ES-I3 (cell line): ENCODE measurements at regions not wholly inside any gene's neighbourhood (a gene's known extent, or its start where the extent isn't known, plus 50 kb on each side); places are given as distances from the start of the nearest gene placed in this dataset.

Experiments
- H3K36me3 ChIP-seq: 2 replicates; pipeline ENCODE4 v1.6.1; 2013; ENCODE audit warnings: mild to moderate bottlenecking, low read length, control low read depth, moderate library complexity; ENCODE audit not compliant: insufficient read depth
- H3K4me1 ChIP-seq: 2 replicates; pipeline ENCODE4 v1.6.1; 2013; ENCODE audit warnings: mild to moderate bottlenecking, control low read depth, low read length; ENCODE audit not compliant: insufficient read depth
- H3K9ac ChIP-seq: 2 replicates; pipeline ENCODE4 v1.6.1; 2013; ENCODE audit warnings: low read depth, mild to moderate bottlenecking, low read length, moderate library complexity
- H3K9me3 ChIP-seq: 2 replicates; pipeline ENCODE4 v1.6.1; 2013; ENCODE audit warnings: mild to moderate bottlenecking, low read length, moderate library complexity; ENCODE audit not compliant: control insufficient read depth, insufficient read depth

DNA sequence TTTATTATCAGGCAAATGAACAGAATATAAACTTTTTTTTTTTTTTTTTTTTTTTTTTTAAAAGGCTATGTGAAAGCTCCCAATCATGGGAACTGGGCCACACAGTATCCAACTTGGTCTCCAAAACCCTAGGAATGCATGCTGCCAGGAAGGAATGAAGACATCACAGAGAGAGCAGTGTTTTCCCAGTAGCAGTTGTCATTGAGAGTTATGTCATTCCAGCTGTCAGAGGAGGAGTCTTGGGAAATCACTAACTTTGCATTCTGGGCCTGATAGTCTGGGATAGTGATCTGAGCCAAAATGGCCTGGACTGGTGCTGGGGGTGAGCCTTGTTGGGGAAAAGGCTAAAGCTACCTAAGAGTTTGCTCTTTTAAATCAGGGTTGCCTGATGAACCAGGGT lies 231.3 kb upstream of the MAP3K7 start:
- no peaks in the 10 kb centered on the region for H3K36me3 ChIP-seq
- H3K4me1 ChIP-seq: peaks cover 5% of the 10 kb centered on the region; the same call in 1 of the 2 replicates
- H3K9me3 ChIP-seq: no peaks in the 10 kb centered on the region
- no peak overlapping the region for H3K9ac ChIP-seq

DNA sequence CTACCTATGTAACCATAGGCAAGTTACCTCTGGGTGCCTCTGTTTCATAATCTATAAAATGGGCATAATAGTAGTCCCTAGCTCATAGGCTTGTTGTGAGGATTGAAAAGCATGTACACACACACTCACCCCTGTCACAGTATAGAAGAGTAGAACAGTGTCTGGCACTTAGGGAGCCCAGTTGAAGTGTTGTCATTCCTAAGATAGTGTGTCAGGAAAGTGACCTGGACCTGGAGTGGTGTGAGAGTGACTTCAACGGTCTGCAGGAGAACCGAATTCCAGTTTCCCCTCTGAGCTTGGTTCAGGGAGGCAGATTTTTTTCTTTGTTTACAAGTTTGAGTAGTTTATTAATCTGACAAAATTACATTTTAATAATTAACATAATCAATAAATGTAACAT lies 229.9 kb upstream of the MAP3K7 start:
- H3K36me3 ChIP-seq: no peaks in the 10 kb centered on the region
- H3K9ac ChIP-seq: no peak overlapping the region
- peaks cover 5% of the 10 kb centered on the region; the same call in 1 of the 2 replicates for H3K4me1 ChIP-seq
- H3K9me3 ChIP-seq: no peaks in the 10 kb centered on the region

DNA sequence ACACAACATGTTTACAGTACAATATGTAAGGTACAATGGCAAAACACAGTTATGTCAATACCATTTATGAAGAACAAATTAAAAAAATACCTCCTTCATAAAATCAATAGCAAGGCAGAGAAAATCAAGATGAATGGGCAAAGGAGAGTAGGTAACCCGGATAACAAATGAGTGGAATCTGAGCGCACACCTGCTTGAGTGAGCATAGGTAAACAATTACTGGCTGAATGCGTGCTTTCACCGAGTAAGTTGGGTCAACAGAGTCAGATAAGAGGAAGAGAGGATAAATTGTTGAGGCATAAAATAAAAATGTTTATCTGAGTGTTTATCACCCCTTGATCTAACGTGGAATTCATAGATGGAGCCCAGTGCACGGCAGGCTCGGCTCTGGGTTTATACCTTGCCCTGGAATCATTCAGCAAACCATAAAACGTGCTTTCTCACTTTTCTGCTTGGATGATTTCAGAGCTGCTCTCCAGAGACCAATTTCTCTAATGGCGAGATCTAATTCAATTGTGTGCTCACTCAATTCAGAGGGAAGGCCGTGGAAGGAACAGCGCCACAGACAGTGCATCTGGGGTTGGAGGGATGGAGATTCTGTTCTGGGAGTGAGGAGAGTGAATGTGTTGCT lies 224.8 kb upstream of the MAP3K7 start:
- Histone ChIP-seq H3K4me1 (peaks cover 6% of the 10 kb centered on the region; the same call in 1 of the 2 replicates), H3K9ac (no peak overlapping the region), H3K36me3 (no peaks in the 10 kb centered on the region), H3K9me3 (no peaks in the 10 kb centered on the region)

- Histone ChIP-seq H3K36me3 (no peaks in the 10 kb centered on the region), H3K9me3 (no peaks in the 10 kb centered on the region), H3K9ac (no peak overlapping the region), H3K4me1 (peaks cover 6% of the 10 kb centered on the region; the same call in 1 of the 2 replicates)
These were observed 222.2 kb upstream of the MAP3K7 start for GRCh38 chr6:90809035-90809434.

DNA sequence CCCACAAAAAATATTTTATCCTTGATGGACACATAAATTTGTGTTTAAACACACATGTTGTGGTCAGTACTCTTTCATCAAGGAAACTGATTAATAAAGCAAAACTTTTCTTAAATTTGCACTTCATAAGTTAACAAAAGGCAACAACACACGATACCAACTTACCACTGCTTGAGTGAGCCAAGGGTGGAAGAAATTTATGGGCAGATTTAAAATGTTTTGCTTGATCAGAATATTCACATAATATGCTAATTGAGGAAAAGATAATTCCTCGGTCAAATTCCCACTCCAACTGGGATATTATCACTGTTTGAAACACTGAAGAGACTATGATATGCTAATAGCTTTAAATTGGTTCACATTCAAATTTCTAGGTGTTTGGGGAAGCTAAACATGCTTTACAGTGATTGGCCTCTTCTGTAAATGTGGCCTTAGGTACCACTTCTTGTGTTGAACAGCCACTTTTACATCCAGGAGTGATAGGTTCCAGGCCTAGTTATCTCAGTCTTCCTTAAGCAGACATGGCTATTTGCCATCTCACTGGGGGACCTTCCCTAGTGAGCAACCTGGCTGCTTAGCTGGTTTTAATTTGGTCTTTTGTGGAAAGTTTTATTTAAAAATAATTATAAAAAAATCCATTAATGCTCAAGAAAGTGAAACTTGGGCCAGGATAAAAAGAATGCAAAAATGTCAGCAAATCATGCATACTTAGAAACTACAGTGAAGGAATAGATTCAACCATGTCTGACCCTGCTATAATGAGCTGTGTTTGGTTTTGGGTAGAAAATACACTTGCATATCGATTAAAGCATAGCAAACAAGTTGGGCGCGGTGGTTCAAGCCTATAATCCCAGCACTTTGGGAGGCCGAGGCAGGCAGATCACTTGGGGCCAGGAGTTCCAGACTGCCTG lies 221.2 kb upstream of the MAP3K7 start:
- H3K4me1 ChIP-seq: peaks cover 6% of the 10 kb centered on the region; the same call in 1 of the 2 replicates
- no peak overlapping the region for H3K9ac ChIP-seq
- no peaks in the 10 kb centered on the region for H3K9me3 ChIP-seq
- H3K36me3 ChIP-seq: no peaks in the 10 kb centered on the region

- Histone ChIP-seq H3K9me3 (no peaks in the 10 kb centered on the region), H3K4me1 (peaks cover 6% of the 10 kb centered on the region; the same call in 1 of the 2 replicates), H3K9ac (no peak overlapping the region), H3K36me3 (no peaks in the 10 kb centered on the region)
These were observed 218.8 kb upstream of the MAP3K7 start for GRCh38 chr6:90805619-90806155.

DNA sequence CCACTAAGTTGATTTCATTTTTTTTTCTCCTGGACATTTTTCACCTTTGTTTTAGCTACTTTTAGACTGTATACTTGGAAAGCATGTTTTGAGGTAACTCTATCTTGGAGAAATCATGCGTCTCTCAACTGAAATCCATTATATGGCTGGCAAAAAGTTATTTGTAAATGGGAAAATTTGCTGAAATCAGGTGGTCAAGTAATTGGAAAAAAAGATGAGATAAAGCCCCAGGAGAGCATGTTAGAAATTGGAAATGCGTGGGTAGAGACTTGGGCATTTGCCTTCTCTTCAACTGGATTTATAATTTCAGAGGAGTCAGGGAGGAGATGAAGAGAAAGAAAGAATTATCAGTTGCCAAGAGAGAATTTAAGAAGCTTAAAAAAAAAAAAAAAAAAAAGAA lies 217.1 kb upstream of the MAP3K7 start:
- H3K9ac ChIP-seq: no peak overlapping the region
- no peaks in the 10 kb centered on the region for H3K9me3 ChIP-seq
- H3K36me3 ChIP-seq: no peaks in the 10 kb centered on the region
- H3K4me1 ChIP-seq: peaks cover 2% of the 10 kb centered on the region; the same call in 1 of the 2 replicates

DNA sequence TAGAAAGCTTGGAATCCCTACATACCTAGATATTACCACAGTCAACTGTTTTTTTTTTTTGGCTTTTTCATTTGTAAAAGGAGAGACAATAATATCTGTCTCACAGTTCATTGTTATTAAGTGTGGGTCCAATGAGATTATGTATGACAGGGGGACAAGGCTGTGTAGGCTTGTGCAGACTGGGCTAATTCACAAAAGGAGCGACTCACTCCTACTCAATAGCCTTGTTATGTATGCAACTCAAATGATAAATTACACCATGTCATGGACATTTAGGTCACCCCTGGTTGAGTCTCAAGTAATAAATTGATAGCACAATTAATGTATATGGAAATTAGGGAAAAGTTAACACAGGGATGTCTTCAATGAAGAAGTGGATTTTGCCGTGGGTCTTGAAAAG lies 208.2 kb upstream of the MAP3K7 start:
- Histone ChIP-seq H3K9ac (no peak overlapping the region), H3K36me3 (no peaks in the 10 kb centered on the region), H3K9me3 (no peaks in the 10 kb centered on the region), H3K4me1 (no peaks in the 10 kb centered on the region)

GRCh38 chr6:90793771-90794170 lies 206.9 kb upstream of the MAP3K7 start:
- no peak overlapping the region for H3K9ac ChIP-seq
- H3K4me1 ChIP-seq: no peaks in the 10 kb centered on the region
- no peaks in the 10 kb centered on the region for H3K9me3 ChIP-seq
- no peaks in the 10 kb centered on the region for H3K36me3 ChIP-seq

DNA sequence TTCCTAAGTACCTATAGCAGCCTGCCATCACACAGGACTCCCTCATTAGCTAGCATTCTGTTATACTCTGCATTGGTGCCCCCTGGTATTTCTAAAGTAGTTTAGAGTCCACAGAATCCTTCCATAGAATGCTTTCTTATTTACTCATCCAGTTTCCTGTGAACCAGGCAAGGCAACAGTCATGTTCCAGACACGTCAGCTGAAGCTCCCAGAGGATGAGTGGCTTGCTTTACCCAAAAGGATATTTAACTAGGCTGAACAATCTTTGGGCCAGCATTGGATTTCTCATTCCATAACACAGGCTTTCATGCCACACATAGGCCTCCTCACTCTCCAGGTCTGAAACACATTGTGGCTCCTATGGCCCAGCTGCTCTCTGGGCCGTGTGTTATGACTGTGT lies 203.8 kb upstream of the MAP3K7 start:
- Histone ChIP-seq H3K36me3 (no peaks in the 10 kb centered on the region), H3K9me3 (no peaks in the 10 kb centered on the region), H3K9ac (no peak overlapping the region), H3K4me1 (0 out of 2 replicates have a peak, but pooled peaks cover 6% of the 10 kb centered on the region)

DNA sequence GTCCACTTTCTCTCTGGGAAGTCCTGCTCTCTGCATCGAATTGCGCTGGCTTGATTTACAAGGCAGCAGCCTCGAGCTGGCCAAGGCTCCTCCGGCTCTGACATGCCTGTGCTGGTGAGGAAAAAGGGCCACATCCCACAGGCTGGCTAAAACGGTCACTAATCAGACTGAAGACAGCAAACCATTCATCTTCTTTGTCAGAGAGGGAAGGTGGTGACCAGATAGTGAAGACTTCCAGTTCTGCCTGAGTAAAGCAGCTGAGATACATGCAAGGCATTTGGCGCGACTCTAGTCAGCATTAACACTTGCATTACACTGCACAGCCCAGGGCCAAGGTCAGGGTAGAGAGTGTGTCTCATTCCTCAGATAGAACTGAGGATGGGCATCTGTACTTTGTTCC lies 203.2 kb upstream of the MAP3K7 start:
- Histone ChIP-seq H3K9ac (no peak overlapping the region), H3K4me1 (0 out of 2 replicates have a peak, but pooled peaks cover 6% of the 10 kb centered on the region), H3K9me3 (no peaks in the 10 kb centered on the region), H3K36me3 (no peaks in the 10 kb centered on the region)

DNA sequence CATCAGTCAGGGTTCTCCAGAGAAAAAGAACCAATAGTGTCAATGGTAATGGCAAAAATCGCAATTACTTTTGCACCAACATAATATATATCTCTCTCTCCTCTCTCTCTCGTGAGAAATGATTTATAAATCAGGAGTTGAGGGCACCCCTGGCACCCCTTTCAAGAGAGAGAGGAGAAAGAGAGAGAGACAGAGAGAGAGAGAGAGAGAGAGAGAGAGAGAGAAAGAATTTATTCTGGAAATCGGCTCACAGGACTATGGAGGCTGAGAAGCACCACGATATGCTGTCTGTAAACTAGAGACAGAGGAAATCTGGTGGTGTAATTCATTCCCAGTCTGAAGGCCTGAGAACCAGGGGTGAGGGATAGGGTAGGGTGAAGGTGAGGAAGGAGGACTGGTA lies 201.9 kb upstream of the MAP3K7 start:
- no peaks in the 10 kb centered on the region for H3K36me3 ChIP-seq
- no peaks in the 10 kb centered on the region for H3K9me3 ChIP-seq
- 0 out of 2 replicates have a peak, but pooled peaks cover 6% of the 10 kb centered on the region for H3K4me1 ChIP-seq
- no peak overlapping the region for H3K9ac ChIP-seq

GRCh38 chr6:90787446-90787845 lies 200.6 kb upstream of the MAP3K7 start:
- Histone ChIP-seq H3K9ac (no peak overlapping the region), H3K9me3 (no peaks in the 10 kb centered on the region)

DNA sequence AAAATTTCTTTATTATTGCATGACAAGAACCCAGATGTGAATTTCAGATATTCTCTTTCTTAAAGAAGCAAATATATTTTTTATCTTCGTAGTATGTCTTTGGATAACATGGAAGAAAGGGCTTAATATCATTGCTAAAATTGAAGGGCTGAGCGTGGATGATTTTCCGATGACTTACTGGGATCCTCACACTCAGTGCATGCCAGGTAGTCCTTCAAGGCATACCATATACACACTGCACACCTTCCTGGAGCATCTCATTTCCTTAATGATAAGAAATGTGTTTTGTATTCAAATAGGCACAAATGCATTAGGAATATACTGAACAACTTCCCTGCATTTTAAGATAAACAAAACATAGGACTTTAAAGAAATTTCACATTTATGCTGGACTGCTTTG lies 193.9 kb upstream of the MAP3K7 start:
- Histone ChIP-seq H3K4me1 (peaks cover 3% of the 10 kb centered on the region; the same call in 1 of the 2 replicates), H3K9ac (no peak overlapping the region), H3K36me3 (no peaks in the 10 kb centered on the region; the same call in 1 of the 2 replicates), H3K9me3 (no peaks in the 10 kb centered on the region)

More at GRCh38 chr6:90787446-90787845, 200.6 kb upstream of the MAP3K7 start:
- Histone ChIP-seq H3K4me1 (0 out of 2 replicates have a peak, but pooled peaks cover 6% of the 10 kb centered on the region), H3K36me3 (no peaks in the 10 kb centered on the region)
